ENCODE measurements at regions not wholly inside any gene's neighbourhood (a gene's known extent, or its start where the extent isn't known, plus 50 kb on each side); places are given as distances from the start of the nearest gene placed in this dataset.
"Not testable (repeated sequence)": the region's sequence is repeated elsewhere in the genome, so short reads cannot be mapped to it uniquely, and the experiment has no call there.

- FAIRE-seq = no peak
- Histone ChIP-seq H3K4me3 (ENCODE audit: low read depth, low read length) (no peak overlapping the region), H3K36me3 (ENCODE audit: control insufficient read depth, insufficient read depth, low read length) (no peaks in the 10 kb centered on the region), H3K27me3 (ENCODE audit: control insufficient read depth, insufficient read depth, low read length) (no peaks in the 10 kb centered on the region)
- no peak for TF ChIP-seq CTCF (IDR thresholded peaks at IDR 0.05; ENCODE audit: insufficient read depth, low read length, severe bottlenecking)
- no peak for DNase-seq (ENCODE audit: low read depth)
These were observed 1086.4 kb downstream of the CDH8 start for GRCh38 chr16:60949800-60950199.

DNA sequence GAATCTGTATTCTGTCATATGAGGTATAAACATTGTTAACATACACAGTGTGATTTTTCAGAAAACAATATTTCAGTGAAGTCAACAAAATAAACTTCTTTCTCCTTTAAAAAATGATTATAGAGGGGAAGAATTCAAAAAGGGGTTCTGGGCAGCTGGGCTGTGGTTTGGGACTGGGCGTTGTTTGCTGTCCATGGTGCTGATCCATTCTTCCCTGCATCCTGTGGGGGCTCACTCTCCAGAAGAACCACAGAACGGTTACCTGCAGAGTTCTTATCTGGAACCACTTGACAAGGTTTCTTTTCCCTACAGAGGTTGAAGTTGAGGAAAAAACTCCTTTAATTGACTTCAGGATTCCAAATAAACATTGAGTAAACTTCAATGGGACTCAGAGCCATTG is 1091.0 kb downstream of the CDH8 start:
- FAIRE-seq = no peak
- Histone ChIP-seq H3K4me3 (ENCODE audit: low read depth, low read length) (no peak overlapping the region), H3K36me3 (ENCODE audit: control insufficient read depth, insufficient read depth, low read length) (no peaks in the 10 kb centered on the region), H3K27me3 (ENCODE audit: control insufficient read depth, insufficient read depth, low read length) (no peaks in the 10 kb centered on the region)
- DNase-seq (ENCODE audit: low read depth) = no peak
- no peak for TF ChIP-seq CTCF (IDR thresholded peaks at IDR 0.05; ENCODE audit: insufficient read depth, low read length, severe bottlenecking)

- FAIRE-seq; H3K4me3 ChIP-seq (ENCODE audit: low read depth, low read length); H3K36me3 ChIP-seq (ENCODE audit: control insufficient read depth, insufficient read depth, low read length); H3K27me3 ChIP-seq (ENCODE audit: control insufficient read depth, insufficient read depth, low read length); DNase-seq (ENCODE audit: low read depth): not testable (repeated sequence)
These were observed 1100.0 kb downstream of the CDH8 start for GRCh38 chr16:60936189-60936588.

- no peak for DNase-seq (ENCODE audit: low read depth)
- FAIRE-seq = no peak
- no peak for TF ChIP-seq CTCF (IDR thresholded peaks at IDR 0.05; ENCODE audit: insufficient read depth, low read length, severe bottlenecking)
- H3K4me3 ChIP-seq (ENCODE audit: low read depth, low read length) = no peak overlapping the region
- no peaks in the 10 kb centered on the region for H3K27me3 ChIP-seq (ENCODE audit: control insufficient read depth, insufficient read depth, low read length)
- no peaks in the 10 kb centered on the region for H3K36me3 ChIP-seq (ENCODE audit: control insufficient read depth, insufficient read depth, low read length)
These were observed 1103.6 kb downstream of the CDH8 start for GRCh38 chr16:60932600-60932999.

GRCh38 chr16:60930291-60930690 is 1105.9 kb downstream of the CDH8 start:
- TF ChIP-seq CTCF (IDR thresholded peaks at IDR 0.05; ENCODE audit: insufficient read depth, low read length, severe bottlenecking) = no peak
- H3K36me3 ChIP-seq (ENCODE audit: control insufficient read depth, insufficient read depth, low read length) = no peaks in the 10 kb centered on the region
- no peak overlapping the region for H3K4me3 ChIP-seq (ENCODE audit: low read depth, low read length)
- FAIRE-seq = no peak
- no peak for DNase-seq (ENCODE audit: low read depth)
- no peaks in the 10 kb centered on the region for H3K27me3 ChIP-seq (ENCODE audit: control insufficient read depth, insufficient read depth, low read length)

DNA sequence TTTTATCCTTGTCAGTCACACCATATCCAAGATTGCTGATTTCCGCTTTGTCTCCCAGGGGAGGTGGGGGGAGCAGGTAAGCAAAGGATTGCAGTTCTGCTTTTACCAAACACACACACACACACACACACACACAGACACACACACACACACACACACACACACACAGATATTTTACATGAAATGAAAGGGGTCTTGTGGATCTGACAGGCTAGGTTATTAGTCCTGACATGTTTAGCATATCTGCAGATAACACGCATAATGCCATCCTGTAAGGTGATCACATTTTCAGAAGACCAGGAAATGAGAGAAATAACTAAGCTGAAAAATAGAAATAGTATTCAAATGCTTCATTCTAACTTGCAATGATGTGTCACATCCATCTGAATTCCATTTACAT is 1113.3 kb downstream of the CDH8 start:
- DNase-seq (ENCODE audit: low read depth) = no peak
- Histone ChIP-seq H3K4me3 (ENCODE audit: low read depth, low read length) (no peak overlapping the region), H3K36me3 (ENCODE audit: control insufficient read depth, insufficient read depth, low read length) (no peaks in the 10 kb centered on the region), H3K27me3 (ENCODE audit: control insufficient read depth, insufficient read depth, low read length) (no peaks in the 10 kb centered on the region)
- no peak for TF ChIP-seq CTCF (IDR thresholded peaks at IDR 0.05; ENCODE audit: insufficient read depth, low read length, severe bottlenecking)
- no peak for FAIRE-seq

Data from bronchial epithelial cell (primary cell).